Hepatic stellate cell (primary cell): ENCODE measurements at regions not wholly inside any gene's neighbourhood (a gene's known extent, or its start where the extent isn't known, plus 50 kb on each side); places are given as distances from the start of the nearest gene placed in this dataset.

Experiments used
- DNase-seq: peaks from one replicate; pipeline ENCODE4 v3.0.0; 2011; ENCODE audit warnings: low spot score

- no peak for DNase-seq
Measured at GRCh38 chr7:155202106-155202871, 95.4 kb upstream of the INSIG1 start.

DNA sequence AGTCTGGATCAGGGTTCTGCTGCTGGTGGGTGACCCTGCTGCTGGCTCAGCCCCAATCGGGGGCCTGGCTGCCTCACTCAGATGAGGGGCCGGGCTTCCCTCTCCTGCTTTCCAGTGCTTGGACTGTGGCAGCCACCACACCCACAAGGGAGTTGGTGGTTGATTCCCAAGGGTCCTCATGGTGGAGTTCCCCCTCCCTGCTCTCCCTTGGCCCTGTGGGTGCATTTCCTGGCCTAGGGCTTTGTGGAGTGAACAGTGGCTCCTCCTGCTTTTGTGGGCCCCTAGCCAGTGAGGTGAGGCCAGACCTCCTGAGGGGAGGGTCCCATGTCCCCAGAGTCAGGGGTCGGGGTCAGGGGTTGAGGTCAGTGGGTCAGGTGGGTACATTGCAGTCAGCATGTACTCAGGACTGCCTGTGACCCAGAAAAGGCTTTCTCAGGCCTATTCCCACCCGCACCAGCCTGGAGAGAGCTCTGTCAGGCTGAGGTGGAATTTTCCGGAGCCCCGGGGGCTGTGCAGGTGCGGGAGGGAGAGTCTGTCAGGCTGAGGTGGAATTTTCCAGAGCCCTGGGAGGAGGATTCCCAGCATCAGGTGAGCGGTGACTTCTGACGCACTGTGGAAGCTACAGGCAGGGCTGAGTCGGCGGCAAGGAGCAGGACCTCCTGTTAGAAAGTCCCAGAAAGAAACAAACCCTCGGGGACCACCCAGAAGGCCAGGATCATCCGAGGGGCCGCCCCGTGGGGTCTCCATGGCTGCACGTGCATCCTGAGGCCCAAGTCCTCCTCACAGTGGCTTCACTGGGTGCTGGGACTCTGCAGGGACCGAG, 94.4 kb upstream of the INSIG1 start:
- DNase-seq, result no peak

GRCh38 chr7:155203882-155204691, 93.6 kb upstream of the INSIG1 start:
- DNase-seq, result no peak

- DNase-seq, result no peak
Measured at GRCh38 chr7:155204744-155205367, 92.8 kb upstream of the INSIG1 start.

GRCh38 chr7:155205368-155206317, 92.0 kb upstream of the INSIG1 start:
- DNase-seq, result peak; percentile 91

DNA sequence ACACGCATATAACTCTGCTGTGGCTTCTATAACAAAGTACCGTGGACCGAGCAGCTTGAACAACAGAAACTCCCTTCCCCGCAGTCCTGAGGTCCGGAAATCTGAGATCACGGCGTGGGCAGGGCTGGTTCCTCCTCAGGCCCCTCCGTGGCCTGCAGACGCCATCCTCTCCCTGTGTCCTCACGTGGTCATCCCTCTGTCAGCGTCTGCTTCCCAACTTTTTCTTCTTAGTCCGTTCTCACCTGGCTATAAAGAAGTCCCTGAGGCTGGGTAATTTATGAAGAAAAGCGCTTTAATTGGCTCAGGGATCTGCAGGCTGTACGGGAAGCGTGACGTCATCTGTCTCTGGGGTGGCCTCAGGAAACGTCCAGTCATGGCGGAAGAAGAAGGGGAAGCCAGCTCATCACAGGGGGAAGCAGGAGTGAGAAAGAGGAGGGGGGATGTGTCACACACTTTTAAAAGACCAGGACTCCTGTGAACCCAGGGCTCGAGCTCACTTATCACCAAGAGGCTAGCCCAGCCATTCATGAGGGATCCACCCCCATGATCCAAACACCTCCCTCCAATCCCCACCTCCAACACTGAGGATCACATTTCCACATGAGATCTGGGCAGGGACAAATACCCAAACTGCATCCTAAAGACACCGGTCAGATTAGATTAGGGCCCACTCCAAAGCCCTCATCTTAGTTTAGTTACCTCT, 91.2 kb upstream of the INSIG1 start:
- no peak for DNase-seq

DNA sequence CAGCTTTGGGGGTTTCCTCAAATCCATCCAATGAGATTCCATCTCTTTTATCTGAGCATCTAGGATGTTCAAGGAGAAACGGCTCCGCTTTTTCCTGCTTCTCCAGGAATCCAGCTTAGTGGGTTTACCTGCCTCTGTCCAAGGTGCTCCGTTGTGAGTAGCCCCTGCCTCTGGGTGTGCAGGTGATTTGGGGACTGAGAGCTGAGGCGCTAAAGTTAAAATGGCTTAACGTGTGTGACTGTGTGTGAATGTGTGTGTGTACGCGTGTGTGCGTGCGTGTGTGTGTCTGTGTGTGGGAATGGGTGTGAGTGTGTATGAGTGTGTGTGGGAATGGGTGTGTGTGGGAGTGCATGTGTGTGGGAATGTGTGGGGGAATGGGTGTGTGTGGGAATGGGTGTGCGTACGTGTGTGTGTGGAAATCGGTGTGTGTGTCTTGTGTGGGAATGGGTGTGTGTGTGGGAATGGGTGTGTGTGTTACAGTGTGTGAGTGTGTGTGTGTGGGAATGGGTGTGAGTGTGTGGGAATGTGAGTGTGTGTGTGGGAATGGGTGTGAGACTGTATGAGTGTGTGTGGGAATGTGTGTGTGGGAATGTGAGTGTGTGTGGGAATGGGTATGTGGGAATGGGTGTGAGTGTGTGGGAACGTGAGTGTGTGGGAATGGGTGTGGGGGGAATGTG, 90.2 kb upstream of the INSIG1 start:
- no peak for DNase-seq

GRCh38 chr7:155208681-155209477, 88.8 kb upstream of the INSIG1 start:
- DNase-seq, result peak; percentile 46

GRCh38 chr7:155209478-155210319, 88.0 kb upstream of the INSIG1 start:
- no peak for DNase-seq

- no peak for DNase-seq
Measured at GRCh38 chr7:155210356-155210755, 87.3 kb upstream of the INSIG1 start.

DNA sequence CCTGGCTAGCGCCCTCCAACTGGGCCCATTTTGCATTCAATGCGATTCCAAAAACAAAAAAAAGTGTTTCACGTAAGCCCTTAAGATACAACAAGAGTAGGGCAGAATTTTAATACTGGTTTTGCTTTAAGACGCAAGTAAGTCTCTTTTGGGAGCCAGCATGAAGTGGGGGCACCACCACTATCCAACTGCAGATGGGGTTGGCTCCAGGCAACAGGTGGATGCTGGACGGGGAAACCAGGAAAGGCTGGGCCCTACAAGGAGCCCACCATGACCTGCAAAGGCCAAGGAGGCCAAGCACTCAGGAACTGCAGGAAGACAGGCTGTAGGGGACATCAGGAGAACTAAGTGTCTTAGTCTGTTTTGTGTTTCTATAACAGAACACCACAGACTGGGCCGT, 86.5 kb upstream of the INSIG1 start:
- DNase-seq, result no peak

GRCh38 chr7:155211761-155212160, 85.9 kb upstream of the INSIG1 start:
- DNase-seq, result no peak

DNA sequence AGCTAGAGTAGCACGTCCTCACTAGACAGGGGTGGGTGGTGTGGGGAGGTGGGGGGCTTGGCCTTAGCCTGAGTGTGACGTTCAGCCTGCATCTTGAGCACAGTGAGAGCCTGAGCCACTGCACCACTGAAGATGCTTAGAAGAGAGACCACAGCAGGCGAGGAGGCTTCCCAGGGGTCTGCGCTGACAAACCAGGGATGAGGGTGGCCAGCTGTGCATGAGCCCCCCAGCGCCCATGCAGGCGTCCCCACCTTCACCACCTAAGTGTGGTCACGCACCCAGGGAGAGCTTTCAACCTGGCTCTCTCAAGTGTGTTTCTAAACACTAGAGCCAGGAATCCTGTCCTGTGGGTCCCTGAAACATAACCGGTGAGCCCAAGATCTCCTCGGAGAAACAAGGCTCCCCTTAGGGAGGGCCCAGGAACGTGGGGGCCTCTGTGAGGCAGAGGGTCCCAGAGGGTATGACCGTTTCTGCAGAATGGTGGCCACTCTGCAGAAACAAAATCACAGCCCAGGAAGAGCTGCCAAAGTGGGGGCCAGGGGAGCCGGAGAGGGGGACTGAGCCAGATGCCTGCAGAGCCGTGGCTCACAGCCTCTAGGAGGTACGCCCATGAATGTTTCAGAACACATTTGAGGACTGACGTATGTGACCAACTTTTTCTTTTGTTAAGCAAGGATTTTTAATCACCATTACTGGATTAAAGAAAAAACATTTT, 85.2 kb upstream of the INSIG1 start:
- no peak for DNase-seq

GRCh38 chr7:155213385-155213784, 84.3 kb upstream of the INSIG1 start:
- peak; percentile 80 for DNase-seq

DNA sequence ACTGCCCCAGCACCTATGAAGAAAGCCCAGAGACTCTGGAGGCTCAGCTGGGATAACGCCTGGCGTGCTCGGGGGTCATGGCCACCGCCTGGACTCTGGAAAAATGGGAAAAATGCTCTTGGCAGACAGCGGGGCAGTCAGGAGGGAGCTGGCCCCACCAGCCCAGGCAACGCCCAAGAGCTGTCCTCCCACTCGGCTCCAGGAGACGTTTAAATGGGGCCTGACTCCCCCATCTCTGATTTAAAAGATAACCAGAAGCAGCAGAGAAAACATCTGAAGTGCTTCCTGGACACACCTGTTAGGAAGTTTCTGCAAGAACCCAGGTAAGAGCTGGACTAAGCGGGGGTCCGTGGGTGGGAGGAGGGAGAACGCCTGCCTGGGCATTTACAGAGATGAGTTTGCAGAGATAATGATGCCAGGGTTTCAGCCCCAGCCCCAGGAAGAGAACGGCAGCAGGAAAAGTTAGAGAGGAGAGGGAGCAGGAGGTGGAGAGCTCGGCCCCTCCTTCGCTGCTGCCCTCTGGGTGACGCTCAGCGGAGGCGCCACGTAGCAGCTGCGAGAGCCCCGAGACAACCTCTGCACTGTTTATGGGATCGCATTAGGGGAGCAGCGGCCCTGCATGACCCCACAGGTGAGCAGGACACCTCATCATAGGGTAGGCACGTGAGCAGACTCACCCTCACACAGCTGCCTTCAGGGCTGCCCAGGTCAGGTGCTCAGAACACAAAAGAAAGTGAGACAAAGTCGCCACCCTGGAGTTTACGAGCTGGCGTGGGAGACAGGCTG, 83.5 kb upstream of the INSIG1 start:
- no peak for DNase-seq

- no peak for DNase-seq
Measured at GRCh38 chr7:155215576-155216325, 81.9 kb upstream of the INSIG1 start.
